IMR-90 (cell line): ENCODE measurements at regions not wholly inside any gene's neighbourhood (a gene's known extent, or its start where the extent isn't known, plus 50 kb on each side); places are given as distances from the start of the nearest gene placed in this dataset.

Experiments
- ATAC-seq: fragments of 200-7000 bp; cut with Tn5 transposase; 2 replicates; pipeline ENCODE4 v1.9.1; 2020; ENCODE audit warnings: low read depth, mild to moderate bottlenecking, moderate library complexity
- BruUV-seq: library from RNA; stranded (reverse); fragments of 400-500 nt; replicated peaks from 2 replicates; lab custom pipeline; 2021; lab: Mats Ljungman, UMichigan
- CTCF ChIA-PET: fragments of 300-600 bp; formaldehyde crosslinking; extraction: SDS; loops from one replicate; lab custom pipeline; 2021; ENCODE audit warnings: antibody characterized with exemption; lab: Yijun Ruan, JAX
- POLR2A ChIA-PET: fragments of 300-600 bp; sonication (Branson Sonifier 250); formaldehyde crosslinking; loops from one replicate; lab custom pipeline; 2022; ENCODE audit warnings: antibody characterized with exemption; ENCODE audit not compliant: unreplicated experiment; lab: Charles Lee
- DNase-seq: peaks from one replicate; pipeline ENCODE4 v3.0.0; 2013
- H2AFZ ChIP-seq: replicated peaks from 2 replicates; pipeline ENCODE3; 2013; ENCODE audit warnings: low read length, mild to moderate bottlenecking; ENCODE audit not compliant: poor library complexity
- H2AK5ac ChIP-seq: 2 replicates; pipeline ENCODE4 v1.6.1; 2013; ENCODE audit warnings: low read depth, low read length, inconsistent platforms
- H2AK9ac ChIP-seq: replicated peaks from 2 replicates; pipeline ENCODE3; 2013; ENCODE audit warnings: mild to moderate bottlenecking, low read depth, low read length, moderate library complexity; ENCODE audit not compliant: poor library complexity
- H2BK120ac ChIP-seq: 2 replicates; pipeline ENCODE4 v1.6.1; 2013; ENCODE audit warnings: low read depth, low read length, inconsistent platforms
- H2BK15ac ChIP-seq: 3 replicates; pipeline ENCODE4 v1.6.1; 2013; ENCODE audit warnings: low read depth, low read length, inconsistent platforms
- H2BK20ac ChIP-seq: 2 replicates; pipeline ENCODE4 v1.6.1; 2013; ENCODE audit warnings: low read depth, mild to moderate bottlenecking, inconsistent platforms, low read length, moderate library complexity
- H2BK5ac ChIP-seq: 2 replicates; pipeline ENCODE4 v1.6.1; 2013; ENCODE audit warnings: mild to moderate bottlenecking, low read depth, low read length, inconsistent platforms; ENCODE audit not compliant: poor library complexity, severe bottlenecking
- H3K14ac ChIP-seq: replicated peaks from 2 replicates; pipeline ENCODE4 v1.6.1; 2013; ENCODE audit warnings: low read depth, low read length, inconsistent platforms
- H3K18ac ChIP-seq: 2 replicates; pipeline ENCODE4 v1.6.1; 2013; ENCODE audit warnings: low read depth, low read length, control low read depth
- H3K23ac ChIP-seq: 2 replicates; pipeline ENCODE4 v1.6.1; 2013; ENCODE audit warnings: low read depth, low read length, inconsistent platforms
- H3K27ac ChIP-seq: 2 replicates; pipeline ENCODE4 v1.5.1; 2013; ENCODE audit warnings: mild to moderate bottlenecking, control low read depth, low read length; ENCODE audit not compliant: insufficient read depth
- H3K27me3 ChIP-seq: 2 replicates; pipeline ENCODE4 v1.6.1; 2013; ENCODE audit warnings: low read length; ENCODE audit not compliant: control insufficient read depth, insufficient read depth
- H3K36me3 ChIP-seq: 2 replicates; pipeline ENCODE4 v1.6.1; 2013; ENCODE audit warnings: low read length, mixed read lengths; ENCODE audit not compliant: control insufficient read depth, insufficient read depth
- H3K4ac ChIP-seq: 2 replicates; pipeline ENCODE4 v1.6.1; 2013; ENCODE audit warnings: low read depth, low read length, inconsistent platforms
- H3K4me1 ChIP-seq: 2 replicates; pipeline ENCODE4 v1.6.1; 2013; ENCODE audit warnings: low read length, mixed read lengths; ENCODE audit not compliant: control insufficient read depth, insufficient read depth
- H3K4me2 ChIP-seq: 2 replicates; pipeline ENCODE4 v1.6.1; 2013; ENCODE audit warnings: low read depth, mild to moderate bottlenecking, control low read depth, low read length, moderate library complexity
- H3K4me3 ChIP-seq: 2 replicates; pipeline ENCODE4 v1.5.1; 2013; ENCODE audit warnings: low read depth, mild to moderate bottlenecking, control low read depth, low read length, moderate library complexity; ENCODE audit not compliant: insufficient read depth
- H3K56ac ChIP-seq: 2 replicates; pipeline ENCODE4 v1.6.1; 2013; ENCODE audit warnings: low read length, inconsistent platforms; ENCODE audit not compliant: insufficient read depth; ENCODE audit errors: extremely low read depth
- H3K79me1 ChIP-seq, 2 experiments: 2 replicates each; pipeline ENCODE4 v1.6.1; 2013; ENCODE audit warnings: low read length in 2 of 2, inconsistent platforms in 1 of 2, low read depth in 1 of 2
- H3K9ac ChIP-seq: 2 replicates; pipeline ENCODE4 v1.6.1; 2013; ENCODE audit warnings: low read depth, low read length, control low read depth
- H3K9me1 ChIP-seq: 2 replicates; pipeline ENCODE4 v1.6.1; 2013; ENCODE audit warnings: low read length, inconsistent platforms; ENCODE audit not compliant: insufficient read depth
- H3K9me3 ChIP-seq: 2 replicates; pipeline ENCODE4 v1.6.1; 2013; ENCODE audit warnings: low read length; ENCODE audit not compliant: control insufficient read depth, insufficient read depth
- H4K20me1 ChIP-seq: 2 replicates; pipeline ENCODE4 v1.6.1; 2013; ENCODE audit warnings: low read length, inconsistent platforms; ENCODE audit not compliant: insufficient read depth
- H4K5ac ChIP-seq: 2 replicates; pipeline ENCODE4 v1.6.1; 2013; ENCODE audit warnings: mild to moderate bottlenecking, low read depth, low read length, control low read depth
- H4K8ac ChIP-seq, 2 experiments: 2 replicates each; pipeline ENCODE4 v1.6.1; 2013; ENCODE audit warnings: low read depth in 2 of 2, low read length in 2 of 2, control low read depth in 1 of 2, inconsistent platforms in 1 of 2
- H4K91ac ChIP-seq: 2 replicates; pipeline ENCODE4 v1.6.1; 2013; ENCODE audit warnings: low read depth, low read length, inconsistent platforms; ENCODE audit not compliant: insufficient read depth
- CEBPB ChIP-seq: IDR thresholded peaks from 2 replicates; pipeline ENCODE4 v1.6.1; 2012; ENCODE audit warnings: low read depth, low read length, improper control_type of control experiment
- CHD1 ChIP-seq: IDR thresholded peaks from 2 replicates; pipeline ENCODE4 v1.6.1; 2012; ENCODE audit warnings: low read depth, low read length, improper control_type of control experiment
- MAFK ChIP-seq: IDR thresholded peaks from 2 replicates; pipeline ENCODE4 v1.6.1; 2012; ENCODE audit warnings: low read depth, low read length, improper control_type of control experiment
- MAZ ChIP-seq: IDR thresholded peaks from 2 replicates; pipeline ENCODE4 v1.6.1; 2012; ENCODE audit warnings: low read depth, mild to moderate bottlenecking, low read length, improper control_type of control experiment, moderate library complexity, borderline replicate concordance
- POLR2A ChIP-seq: IDR thresholded peaks from 2 replicates; pipeline ENCODE4 v1.6.1; 2012; ENCODE audit warnings: mild to moderate bottlenecking, low read depth, low read length
- RCOR1 ChIP-seq: IDR thresholded peaks from 2 replicates; pipeline ENCODE4 v1.6.1; 2012; ENCODE audit warnings: mild to moderate bottlenecking, low read length, improper control_type of control experiment; ENCODE audit not compliant: insufficient replicate concordance
- RFX5 ChIP-seq: IDR thresholded peaks from 2 replicates; pipeline ENCODE4 v1.8.0; 2012; ENCODE audit warnings: low read depth, mild to moderate bottlenecking, low read length, moderate library complexity
- SMC3 ChIP-seq: fragments of 150-350 bp; IDR thresholded peaks from 2 replicates; pipeline ENCODE4 v1.6.1; 2016; ENCODE audit warnings: low read depth, mild to moderate bottlenecking, antibody characterized with exemption, low read length, moderate library complexity
- WGBS, 2 experiments: methylation state at CpG; one replicate each; pipeline versions ENCODE4 v1.1.5 to v1.1.7; 2013; ENCODE audit warnings: missing lambda C conversion rate in 2 of 2; ENCODE audit not compliant: insufficient read length in 1 of 2; ENCODE audit errors: extremely low coverage in 2 of 2; 5-methylcytosine and 5-hydroxymethylcytosine counted together
- dilution Hi-C: fragments of 300-500 bp; cut with HindIII; formaldehyde crosslinking; loops from one replicate; pipeline ENCODE4 v1.14.3; 2018; ENCODE audit warnings: low sequenced_read_pairs; ENCODE audit not compliant: unreplicated experiment
- in situ Hi-C: fragments of 300-500 bp; cut with MboI; formaldehyde crosslinking; loops from 3 replicates; pipeline ENCODE4 v1.14.3; 2019; ENCODE audit warnings: low sequenced_read_pairs, inconsistent platforms, mixed read lengths
- intact Hi-C: fragments of 100-400 bp; cut with micrococcal nuclease; formaldehyde crosslinking; loops from 2 replicates; pipeline ENCODE4 v1.10.0; 2022
- TF ChIP-seq, protein P1 (sequence below): fragments of 150-350 bp; IDR thresholded peaks from 2 replicates; pipeline ENCODE4 v1.6.1; 2017; ENCODE audit warnings: mild to moderate bottlenecking, antibody characterized with exemption, low read length, low read depth
- TF ChIP-seq, protein P2 (sequence below): fragments of 150-350 bp; IDR thresholded peaks from 2 replicates; pipeline ENCODE4 v1.6.1; 2016; ENCODE audit warnings: low read depth, mild to moderate bottlenecking, low read length, moderate library complexity, borderline replicate concordance

DNA sequence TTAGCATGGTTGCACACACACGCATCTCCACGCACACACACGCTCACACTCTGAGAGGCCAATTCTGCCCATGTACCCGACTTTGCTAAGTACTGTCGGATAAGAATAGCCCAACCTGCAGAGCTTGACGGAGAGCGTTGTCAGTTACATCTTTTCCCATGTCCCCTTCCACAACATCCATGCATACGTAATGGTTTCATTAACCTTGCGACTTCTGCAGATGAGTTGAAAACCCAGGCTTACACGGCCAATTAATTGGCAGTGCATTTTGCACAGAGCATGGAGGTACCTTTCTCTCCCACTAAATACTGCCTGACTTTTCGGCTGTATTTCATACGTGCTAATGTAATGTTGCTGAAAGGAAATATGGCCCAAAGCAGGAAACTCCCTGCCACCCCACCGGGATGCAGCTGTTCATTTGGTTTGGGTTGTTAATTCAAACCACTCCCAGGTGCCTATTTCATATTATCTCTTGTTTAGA, 291.2 kb upstream of the HABP2 start:
- H3K9me1 ChIP-seq: no peaks in the 10 kb centered on the region
- TF ChIP-seq MAZ: no peak
- no peak for TF ChIP-seq RFX5
- TF ChIP-seq MAFK: no peak
- TF ChIP-seq, protein P1, sequence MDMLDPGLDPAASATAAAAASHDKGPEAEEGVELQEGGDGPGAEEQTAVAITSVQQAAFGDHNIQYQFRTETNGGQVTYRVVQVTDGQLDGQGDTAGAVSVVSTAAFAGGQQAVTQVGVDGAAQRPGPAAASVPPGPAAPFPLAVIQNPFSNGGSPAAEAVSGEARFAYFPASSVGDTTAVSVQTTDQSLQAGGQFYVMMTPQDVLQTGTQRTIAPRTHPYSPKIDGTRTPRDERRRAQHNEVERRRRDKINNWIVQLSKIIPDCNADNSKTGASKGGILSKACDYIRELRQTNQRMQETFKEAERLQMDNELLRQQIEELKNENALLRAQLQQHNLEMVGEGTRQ: no peak
- no peak for TF ChIP-seq CHD1
- no peak for TF ChIP-seq POLR2A
- no peak for TF ChIP-seq CEBPB
- TF ChIP-seq, protein P2, sequence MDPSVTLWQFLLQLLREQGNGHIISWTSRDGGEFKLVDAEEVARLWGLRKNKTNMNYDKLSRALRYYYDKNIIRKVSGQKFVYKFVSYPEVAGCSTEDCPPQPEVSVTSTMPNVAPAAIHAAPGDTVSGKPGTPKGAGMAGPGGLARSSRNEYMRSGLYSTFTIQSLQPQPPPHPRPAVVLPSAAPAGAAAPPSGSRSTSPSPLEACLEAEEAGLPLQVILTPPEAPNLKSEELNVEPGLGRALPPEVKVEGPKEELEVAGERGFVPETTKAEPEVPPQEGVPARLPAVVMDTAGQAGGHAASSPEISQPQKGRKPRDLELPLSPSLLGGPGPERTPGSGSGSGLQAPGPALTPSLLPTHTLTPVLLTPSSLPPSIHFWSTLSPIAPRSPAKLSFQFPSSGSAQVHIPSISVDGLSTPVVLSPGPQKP: no peak
- no peak for TF ChIP-seq SMC3
- no peak for TF ChIP-seq RCOR1
- no peak overlapping the region for H2AFZ ChIP-seq
- BruUV-seq: no TSS peak
- H3K4me3 ChIP-seq: no peak overlapping the region
- in situ Hi-C loops (no loop called here), intact Hi-C loops (no loop called here), dilution Hi-C loops (no loop called here)
- H3K36me3 ChIP-seq: no peaks in the 10 kb centered on the region
- H3K9me3 ChIP-seq: no peaks in the 10 kb centered on the region
- H2BK120ac ChIP-seq: no peak overlapping the region
- POLR2A ChIA-PET: no interaction called here
- H4K5ac ChIP-seq: no peak overlapping the region
- no peaks in the 10 kb centered on the region for H3K79me1 ChIP-seq
- no peaks in the 10 kb centered on the region for H4K20me1 ChIP-seq
- H3K27ac ChIP-seq: no peak overlapping the region
- WGBS, 2 experiments: 80% methylated on average over 4 of the region's 13 CpGs; no CpG with 5 or more reads in 1 of the 2 experiments
- H3K4me1 ChIP-seq: no peaks in the 10 kb centered on the region
- no peak overlapping the region for H3K18ac ChIP-seq
- H3K23ac ChIP-seq: no peak overlapping the region
- no peak overlapping the region for H3K14ac ChIP-seq
- no peak overlapping the region for H2BK20ac ChIP-seq
- H3K4me2 ChIP-seq: no peak overlapping the region
- no peak overlapping the region for H3K9ac ChIP-seq
- peaks cover 26% of the 10 kb centered on the region for H3K27me3 ChIP-seq
- CTCF ChIA-PET: no interaction called here
- no peak overlapping the region for H2AK5ac ChIP-seq
- H2BK5ac ChIP-seq: no peak overlapping the region
- H4K91ac ChIP-seq: no peak overlapping the region
- no peak overlapping the region for H3K56ac ChIP-seq
- H2BK15ac ChIP-seq: no peak overlapping the region
- H4K8ac ChIP-seq: no peak overlapping the region
- no peak overlapping the region for H2AK9ac ChIP-seq
- DNase-seq: no peak
- ATAC-seq: no peak
- H3K4ac ChIP-seq: no peak overlapping the region
